ENCODE measurements at regions not wholly inside any gene's neighbourhood (a gene's known extent, or its start where the extent isn't known, plus 50 kb on each side); places are given as distances from the start of the nearest gene placed in this dataset.
"Not testable (repeated sequence)": the region's sequence is repeated elsewhere in the genome, so short reads cannot be mapped to it uniquely, and the experiment has no call there.

DNA sequence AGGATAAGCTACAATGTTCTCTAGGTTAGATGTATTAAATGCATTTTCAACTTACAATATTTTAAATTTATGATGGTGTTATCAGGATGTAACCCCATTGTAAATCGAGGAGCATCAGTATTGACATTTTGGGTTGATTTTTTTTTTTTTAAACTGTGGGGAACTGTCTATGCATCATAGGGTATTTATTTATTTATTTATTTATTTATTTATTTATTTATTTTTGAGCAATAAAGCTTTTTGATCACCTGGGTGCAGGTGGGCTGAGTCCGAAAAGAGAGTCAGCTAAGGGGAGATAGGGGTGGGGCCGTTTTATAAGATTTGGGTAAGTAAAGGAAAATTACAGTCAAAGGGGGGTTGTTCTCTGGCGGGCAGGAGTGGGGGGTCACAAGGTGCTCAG lies 367.5 kb downstream of the OXSM start:
- H3K9me3 Mint-ChIP-seq; H3K27ac Mint-ChIP-seq; intact Hi-C loops (cut with micrococcal nuclease); DNase-seq; H3K9me3 ChIP-seq (ENCODE audit: control insufficient read depth in 2 of 3, low read length in 3 of 3); H3K27me3 Mint-ChIP-seq; H3K4me1 ChIP-seq (ENCODE audit: control insufficient read depth in 2 of 2, insufficient read depth in 2 of 2, low read length in 2 of 2); H3K27ac ChIP-seq (ENCODE audit: low read depth, low read length); H3K4me1 Mint-ChIP-seq; H3K4me3 ChIP-seq (ENCODE audit: low read length); CTCF ChIA-PET; H3K4me3 Mint-ChIP-seq; H3K36me3 ChIP-seq (ENCODE audit: control insufficient read depth in 2 of 3, insufficient read depth in 3 of 3, low read length in 3 of 3); POLR2A ChIA-PET; ATAC-seq; H3K27me3 ChIP-seq (ENCODE audit: control insufficient read depth in 2 of 2, insufficient read depth in 2 of 2, low read length in 2 of 2); H3K36me3 Mint-ChIP-seq: not testable (repeated sequence)

GRCh38 chr3:26171006-26171405 lies 381.1 kb downstream of the OXSM start:
- Histone ChIP-seq H3K36me3 (ENCODE audit: control insufficient read depth in 2 of 3, insufficient read depth in 3 of 3, low read length in 3 of 3) (no peaks in the 10 kb centered on the region), H3K4me3 (ENCODE audit: low read length) (no peak overlapping the region), H3K27me3 (ENCODE audit: control insufficient read depth in 2 of 2, insufficient read depth in 2 of 2, low read length in 2 of 2) (no peaks in the 10 kb centered on the region), H3K9me3 (ENCODE audit: control insufficient read depth in 2 of 3, low read length in 3 of 3) (no peaks in the 10 kb centered on the region), H3K4me1 (ENCODE audit: control insufficient read depth in 2 of 2, insufficient read depth in 2 of 2, low read length in 2 of 2) (no peaks in the 10 kb centered on the region), H3K27ac (ENCODE audit: low read depth, low read length) (no peak overlapping the region)
- ChIA-PET CTCF (no interaction called here), POLR2A (no interaction called here)
- intact Hi-C loops (cut with micrococcal nuclease): no loop called here
- DNase-seq (no peak), ATAC-seq (no peak)
- no peak overlapping the region for H3K4me3 Mint-ChIP-seq
- H3K27ac Mint-ChIP-seq: no peak overlapping the region
- peaks cover 0 to 40% (median 11%) of the 10 kb centered on the region in 11 donors for H3K9me3 Mint-ChIP-seq
- no peaks in the 10 kb centered on the region for H3K4me1 Mint-ChIP-seq
- H3K27me3 Mint-ChIP-seq: no peaks in the 10 kb centered on the region
- H3K36me3 Mint-ChIP-seq: no peaks in the 10 kb centered on the region

- Mint-ChIP-seq H3K4me1 (no peaks in the 10 kb centered on the region), H3K36me3 (no peaks in the 10 kb centered on the region), H3K9me3 (peaks cover 1 to 32% (median 15%) of the 10 kb centered on the region in 11 donors), H3K4me3 (no peak overlapping the region), H3K27ac (no peak overlapping the region), H3K27me3 (no peaks in the 10 kb centered on the region)
- no peaks in the 10 kb centered on the region for H3K27me3 ChIP-seq (ENCODE audit: control insufficient read depth in 2 of 2, insufficient read depth in 2 of 2, low read length in 2 of 2)
- no peaks in the 10 kb centered on the region for H3K4me1 ChIP-seq (ENCODE audit: control insufficient read depth in 2 of 2, insufficient read depth in 2 of 2, low read length in 2 of 2)
- no peak for DNase-seq
- no peak overlapping the region for H3K4me3 ChIP-seq (ENCODE audit: low read length)
- intact Hi-C loops (cut with micrococcal nuclease): no loop called here
- no peak for ATAC-seq
- CTCF ChIA-PET: no interaction called here
- no peaks in the 10 kb centered on the region for H3K36me3 ChIP-seq (ENCODE audit: control insufficient read depth in 2 of 3, insufficient read depth in 3 of 3, low read length in 3 of 3)
- no peaks in the 10 kb centered on the region for H3K9me3 ChIP-seq (ENCODE audit: control insufficient read depth in 2 of 3, low read length in 3 of 3)
- POLR2A ChIA-PET: no interaction called here
- no peak overlapping the region for H3K27ac ChIP-seq (ENCODE audit: low read depth, low read length)
Measured at GRCh38 chr3:26191556-26191955, 401.7 kb downstream of the OXSM start.

DNA sequence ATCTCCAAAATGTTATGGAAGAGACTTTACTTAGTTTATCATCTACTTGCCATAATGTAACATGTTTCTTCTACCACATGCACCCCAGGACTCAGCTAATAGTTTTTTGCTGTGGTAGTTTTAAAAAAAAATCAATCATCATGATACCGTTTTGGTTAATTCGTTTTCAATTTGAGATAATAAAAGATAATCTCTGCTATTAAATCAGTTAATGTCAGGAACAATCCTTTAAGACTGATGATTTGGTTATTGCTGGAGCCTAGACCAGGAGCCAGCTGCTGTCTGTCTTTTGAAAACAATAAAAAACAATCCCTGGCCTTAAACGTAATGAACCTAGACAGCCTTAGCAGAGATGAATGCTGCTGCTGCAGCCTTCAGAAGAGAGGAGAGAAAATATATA lies 403.7 kb downstream of the OXSM start:
- ATAC-seq (no peak), DNase-seq (no peak)
- no peaks in the 10 kb centered on the region for H3K4me1 ChIP-seq (ENCODE audit: control insufficient read depth in 2 of 2, insufficient read depth in 2 of 2, low read length in 2 of 2)
- Mint-ChIP-seq H3K4me1 (no peaks in the 10 kb centered on the region), H3K27ac (no peak overlapping the region), H3K9me3 (peaks cover 1 to 26% (median 14%) of the 10 kb centered on the region in 11 donors), H3K4me3 (no peak overlapping the region), H3K36me3 (no peaks in the 10 kb centered on the region), H3K27me3 (no peaks in the 10 kb centered on the region)
- H3K27ac ChIP-seq (ENCODE audit: low read depth, low read length): no peak overlapping the region
- POLR2A ChIA-PET: no interaction called here
- H3K9me3 ChIP-seq (ENCODE audit: control insufficient read depth in 2 of 3, low read length in 3 of 3): no peaks in the 10 kb centered on the region
- CTCF ChIA-PET: no interaction called here
- no peaks in the 10 kb centered on the region for H3K27me3 ChIP-seq (ENCODE audit: control insufficient read depth in 2 of 2, insufficient read depth in 2 of 2, low read length in 2 of 2)
- no peaks in the 10 kb centered on the region for H3K36me3 ChIP-seq (ENCODE audit: control insufficient read depth in 2 of 3, insufficient read depth in 3 of 3, low read length in 3 of 3)
- H3K4me3 ChIP-seq (ENCODE audit: low read length): no peak overlapping the region
- intact Hi-C loops (cut with micrococcal nuclease): no loop called here

DNA sequence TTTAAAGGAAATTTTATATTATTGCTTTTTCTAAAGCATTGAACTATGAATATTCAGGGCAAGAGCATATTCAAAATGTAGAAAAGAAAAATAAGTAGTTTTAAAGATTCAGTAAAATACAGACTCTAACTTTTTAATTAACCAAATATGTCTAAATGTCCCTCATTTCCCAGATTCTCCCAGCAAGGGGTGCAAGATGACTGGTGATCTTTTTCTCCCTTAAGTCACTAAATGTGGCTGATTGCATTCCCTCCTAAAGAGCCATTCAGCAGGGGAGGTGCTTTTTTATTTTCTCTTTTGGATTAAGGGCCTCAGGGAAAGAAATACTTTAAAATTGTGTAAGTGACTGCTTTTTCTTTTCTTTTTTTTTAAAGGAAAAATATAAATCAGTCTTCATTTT lies 406.9 kb downstream of the OXSM start:
- Mint-ChIP-seq H3K36me3 (no peaks in the 10 kb centered on the region), H3K4me3 (no peak overlapping the region), H3K27me3 (no peaks in the 10 kb centered on the region), H3K27ac (no peak overlapping the region), H3K9me3 (peaks cover 0 to 7% (median under 1%) of the 10 kb centered on the region in 11 donors), H3K4me1 (no peaks in the 10 kb centered on the region)
- ChIA-PET CTCF (no interaction called here), POLR2A (no interaction called here)
- Histone ChIP-seq H3K4me3 (ENCODE audit: low read length) (no peak overlapping the region), H3K27me3 (ENCODE audit: control insufficient read depth in 2 of 2, insufficient read depth in 2 of 2, low read length in 2 of 2) (no peaks in the 10 kb centered on the region), H3K36me3 (ENCODE audit: control insufficient read depth in 2 of 3, insufficient read depth in 3 of 3, low read length in 3 of 3) (no peaks in the 10 kb centered on the region), H3K27ac (ENCODE audit: low read depth, low read length) (no peak overlapping the region), H3K4me1 (ENCODE audit: control insufficient read depth in 2 of 2, insufficient read depth in 2 of 2, low read length in 2 of 2) (no peaks in the 10 kb centered on the region), H3K9me3 (ENCODE audit: control insufficient read depth in 2 of 3, low read length in 3 of 3) (no peaks in the 10 kb centered on the region)
- DNase-seq (no peak), ATAC-seq (no peak)
- intact Hi-C loops (cut with micrococcal nuclease): no loop called here

- H3K9me3 Mint-ChIP-seq: peaks cover 0 to 7% (median 0%) of the 10 kb centered on the region in 11 donors
- ATAC-seq: no peak
- CTCF ChIA-PET: no interaction called here
- H3K4me1 Mint-ChIP-seq: no peaks in the 10 kb centered on the region
- Histone ChIP-seq H3K27ac (ENCODE audit: low read depth, low read length) (no peak overlapping the region), H3K4me1 (ENCODE audit: control insufficient read depth in 2 of 2, insufficient read depth in 2 of 2, low read length in 2 of 2) (no peaks in the 10 kb centered on the region), H3K36me3 (ENCODE audit: control insufficient read depth in 2 of 3, insufficient read depth in 3 of 3, low read length in 3 of 3) (no peaks in the 10 kb centered on the region), H3K4me3 (ENCODE audit: low read length) (no peak overlapping the region), H3K27me3 (ENCODE audit: control insufficient read depth in 2 of 2, insufficient read depth in 2 of 2, low read length in 2 of 2) (no peaks in the 10 kb centered on the region), H3K9me3 (ENCODE audit: control insufficient read depth in 2 of 3, low read length in 3 of 3) (no peaks in the 10 kb centered on the region)
- no peak overlapping the region for H3K4me3 Mint-ChIP-seq
- POLR2A ChIA-PET: no interaction called here
- intact Hi-C loops (cut with micrococcal nuclease): no loop called here
- H3K27me3 Mint-ChIP-seq: no peaks in the 10 kb centered on the region
- no peaks in the 10 kb centered on the region for H3K36me3 Mint-ChIP-seq
- no peak for DNase-seq
- no peak overlapping the region for H3K27ac Mint-ChIP-seq
Measured at GRCh38 chr3:26198609-26199008, 408.7 kb downstream of the OXSM start.

- ATAC-seq (no peak), DNase-seq (no peak)
- Histone ChIP-seq H3K36me3 (ENCODE audit: control insufficient read depth in 2 of 3, insufficient read depth in 3 of 3, low read length in 3 of 3) (no peaks in the 10 kb centered on the region), H3K9me3 (ENCODE audit: control insufficient read depth in 2 of 3, low read length in 3 of 3) (no peaks in the 10 kb centered on the region), H3K27me3 (ENCODE audit: control insufficient read depth in 2 of 2, insufficient read depth in 2 of 2, low read length in 2 of 2) (no peaks in the 10 kb centered on the region), H3K27ac (ENCODE audit: low read depth, low read length) (no peak overlapping the region), H3K4me3 (ENCODE audit: low read length) (no peak overlapping the region), H3K4me1 (ENCODE audit: control insufficient read depth in 2 of 2, insufficient read depth in 2 of 2, low read length in 2 of 2) (no peaks in the 10 kb centered on the region)
- no peak overlapping the region for H3K27ac Mint-ChIP-seq
- no peaks in the 10 kb centered on the region for H3K36me3 Mint-ChIP-seq
- no peak overlapping the region for H3K4me3 Mint-ChIP-seq
- intact Hi-C loops (cut with micrococcal nuclease): no loop called here
- ChIA-PET POLR2A (no interaction called here), CTCF (no interaction called here)
- peaks cover 0 to 5% (median 0%) of the 10 kb centered on the region in 11 donors for H3K9me3 Mint-ChIP-seq
- H3K4me1 Mint-ChIP-seq: no peaks in the 10 kb centered on the region
- H3K27me3 Mint-ChIP-seq: no peaks in the 10 kb centered on the region
Measured at GRCh38 chr3:26202169-26202568, 412.3 kb downstream of the OXSM start.
